HG02798 (cell line): ENCODE measurements at regions not wholly inside any gene's neighbourhood (a gene's known extent, or its start where the extent isn't known, plus 50 kb on each side); places are given as distances from the start of the nearest gene placed in this dataset.
"Not testable (repeated sequence)": the region's sequence is repeated elsewhere in the genome, so short reads cannot be mapped to it uniquely, and the experiment has no call there.

Source experiments
- ATAC-seq: cut with Tn5 transposase; IDR thresholded peaks from one replicate; pipeline ENCODE4 v1.9.1; 2021; ENCODE audit warnings: mild to moderate bottlenecking; ENCODE audit not compliant: unreplicated experiment, poor library complexity

DNA sequence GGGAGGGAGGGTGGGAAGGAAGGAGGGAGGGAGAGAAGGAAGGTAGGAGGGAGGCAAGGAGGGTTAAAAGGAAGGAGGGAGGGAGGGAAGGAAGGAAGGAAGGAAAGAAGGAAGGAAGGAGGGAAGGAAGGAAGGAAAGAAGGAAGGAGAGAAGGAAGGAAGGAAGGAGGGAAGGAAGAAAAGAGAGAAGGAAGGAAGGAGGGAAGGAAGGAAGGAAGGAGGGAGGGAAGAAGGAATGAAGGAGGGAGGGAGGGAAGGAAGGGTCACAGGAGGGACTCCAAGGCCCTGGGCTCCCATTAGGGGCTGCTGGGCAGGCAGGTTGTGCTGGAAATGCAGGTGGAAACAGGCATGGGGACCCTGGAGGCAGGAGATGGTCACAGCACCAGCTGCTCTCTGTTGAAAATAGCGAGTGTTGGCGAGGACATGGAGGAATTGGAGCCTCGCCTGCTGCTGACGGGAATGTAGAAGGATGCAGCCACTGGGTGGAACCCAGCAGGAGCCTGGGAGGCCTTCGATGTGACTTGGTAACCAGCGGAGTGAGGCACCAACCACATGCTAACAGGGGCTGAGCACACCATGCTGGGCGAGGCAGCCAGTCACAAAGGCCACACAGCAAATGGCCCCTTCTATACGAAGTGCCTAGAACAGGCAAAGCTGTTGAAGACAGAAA is 217.3 kb upstream of the SGCG start:
- ATAC-seq: not testable (repeated sequence)

DNA sequence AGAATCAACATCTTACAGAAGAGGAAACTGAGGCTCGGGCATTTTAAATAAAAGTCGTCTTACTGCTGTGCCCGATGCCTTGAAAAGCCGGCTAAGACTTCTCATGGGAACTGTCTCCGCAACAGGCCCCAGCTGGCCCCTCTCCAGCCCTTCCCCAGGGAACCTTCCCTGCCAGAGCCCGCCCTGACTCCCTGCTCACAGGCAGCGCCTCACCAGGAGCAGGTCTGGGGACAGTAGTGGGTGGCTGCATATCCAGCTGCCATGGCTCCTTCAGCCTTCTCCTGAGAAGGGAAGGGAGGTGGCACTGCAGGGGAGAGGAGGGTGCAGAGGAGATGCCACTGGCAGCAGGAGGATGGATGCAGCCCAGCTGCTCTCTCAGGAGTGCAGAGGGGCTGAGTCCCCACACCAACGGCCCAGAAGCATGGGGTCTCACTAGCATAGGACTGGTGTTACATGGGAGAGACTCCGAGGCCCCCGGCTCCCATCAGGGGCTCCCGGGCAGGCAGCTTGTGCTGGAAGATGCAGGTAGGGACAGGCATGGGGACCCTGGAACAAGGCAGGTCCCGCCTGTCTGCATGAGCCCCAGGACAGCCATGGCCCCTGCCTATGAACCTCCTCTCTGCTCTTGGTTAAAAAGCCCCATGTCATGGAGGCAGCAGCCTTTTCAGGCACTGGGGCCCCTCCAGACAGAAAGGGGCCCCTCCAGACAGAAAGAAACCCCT is 216.4 kb upstream of the SGCG start:
- no peak for ATAC-seq

- not testable (repeated sequence) for ATAC-seq
These were observed 215.5 kb upstream of the SGCG start for GRCh38 chr13:22965011-22965857.

- not testable (repeated sequence) for ATAC-seq
These were observed 214.9 kb upstream of the SGCG start for GRCh38 chr13:22965858-22966239.

DNA sequence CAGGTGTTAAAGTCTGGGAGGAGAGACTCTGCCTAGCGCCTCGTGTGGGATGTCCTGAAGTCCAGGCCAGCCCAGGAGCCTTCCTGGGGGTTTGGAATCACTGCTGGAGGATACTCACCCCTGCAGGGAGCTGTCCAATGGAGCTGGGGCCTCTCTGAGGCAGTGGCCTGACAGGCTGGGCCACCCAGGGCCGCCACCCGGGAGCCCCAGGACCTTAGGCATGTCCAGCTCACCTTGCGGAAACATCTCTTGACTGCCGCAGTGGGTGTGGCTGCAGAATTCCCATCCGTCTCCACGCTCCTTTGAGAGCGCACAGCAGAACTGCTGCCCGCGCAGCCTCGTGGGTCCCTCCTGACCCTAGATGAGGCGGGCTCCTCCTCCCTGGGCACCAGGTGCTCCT is 214.0 kb upstream of the SGCG start:
- ATAC-seq: not testable (repeated sequence)

DNA sequence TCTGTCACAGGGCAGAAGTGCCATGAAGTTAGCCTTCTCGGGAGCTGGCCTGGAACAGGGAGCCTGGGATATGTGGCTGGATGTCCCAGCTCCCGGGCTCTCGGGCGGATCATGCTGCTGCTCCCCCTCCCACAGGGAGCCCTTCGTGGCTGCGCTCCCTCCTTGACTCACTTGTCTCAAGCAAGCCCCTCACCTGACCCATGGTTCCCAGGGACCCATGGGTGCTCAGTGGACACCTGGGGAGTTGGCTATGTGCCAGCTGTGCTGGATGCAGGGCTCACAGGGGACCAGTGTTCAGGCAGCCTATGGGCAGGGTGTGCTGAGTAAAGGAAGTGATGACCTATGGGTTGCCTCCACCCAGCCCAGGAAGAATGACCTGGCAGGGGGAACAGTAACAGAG is 213.1 kb upstream of the SGCG start:
- no peak for ATAC-seq

GRCh38 chr13:22979952-22980351 is 200.8 kb upstream of the SGCG start:
- no peak for ATAC-seq

DNA sequence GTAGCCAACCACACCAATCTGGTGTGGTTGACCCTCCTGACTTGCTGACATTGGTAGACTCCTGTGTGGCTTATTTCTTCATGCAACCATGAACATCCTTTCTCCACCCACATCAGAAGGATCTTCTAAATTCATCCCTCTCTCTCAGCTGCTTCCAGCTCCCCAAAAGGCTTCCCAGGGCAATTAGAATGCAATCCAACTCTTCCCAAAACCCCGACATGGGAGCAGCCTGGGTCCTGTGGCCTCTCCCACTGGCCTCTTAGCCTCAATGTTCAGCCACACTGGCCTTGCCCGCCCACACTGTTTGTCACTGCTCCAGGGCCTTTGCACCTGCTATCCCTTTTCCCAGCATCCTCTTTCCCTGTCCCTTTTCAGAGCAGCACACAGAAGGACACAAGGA is 199.8 kb upstream of the SGCG start:
- ATAC-seq: no peak

DNA sequence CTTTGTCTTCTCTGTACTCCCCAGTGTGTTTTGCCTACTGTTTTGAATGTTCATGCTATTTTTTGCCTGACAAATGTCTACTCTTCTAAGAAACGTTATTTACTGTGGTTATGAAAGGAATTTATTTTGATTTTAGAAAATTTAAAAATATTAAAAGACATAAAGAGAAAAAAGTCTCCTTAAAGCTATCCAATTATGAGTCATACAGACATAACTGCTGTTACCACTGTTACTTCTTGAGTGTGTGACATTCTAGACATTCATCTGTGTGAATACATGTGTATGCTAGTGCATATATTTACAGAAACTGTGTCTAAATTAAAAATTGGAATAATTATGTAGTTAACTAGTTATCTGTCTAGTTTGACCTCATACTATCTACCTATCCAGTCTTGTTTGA is 187.6 kb upstream of the SGCG start:
- no peak for ATAC-seq

GRCh38 chr13:23003446-23003845 is 177.3 kb upstream of the SGCG start:
- no peak for ATAC-seq

DNA sequence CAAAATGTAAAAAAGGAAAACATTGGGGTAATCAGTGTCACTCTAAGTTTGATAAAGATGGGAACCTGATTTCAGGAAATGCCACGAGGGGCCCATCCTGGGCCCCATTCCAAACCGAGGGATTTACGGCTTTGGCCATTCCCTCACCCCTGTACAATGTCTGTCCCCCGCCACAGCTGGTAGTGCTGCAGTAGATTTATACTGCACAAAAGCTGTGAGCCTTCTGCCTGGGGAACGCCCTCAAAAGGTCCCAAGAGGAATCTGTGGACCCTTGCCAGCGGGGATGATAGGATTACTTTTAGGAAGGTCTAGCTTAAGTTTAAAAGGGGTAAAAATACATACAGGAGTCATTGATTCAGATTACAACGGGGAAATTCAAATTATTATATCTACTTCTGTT is 173.4 kb upstream of the SGCG start:
- no peak for ATAC-seq

DNA sequence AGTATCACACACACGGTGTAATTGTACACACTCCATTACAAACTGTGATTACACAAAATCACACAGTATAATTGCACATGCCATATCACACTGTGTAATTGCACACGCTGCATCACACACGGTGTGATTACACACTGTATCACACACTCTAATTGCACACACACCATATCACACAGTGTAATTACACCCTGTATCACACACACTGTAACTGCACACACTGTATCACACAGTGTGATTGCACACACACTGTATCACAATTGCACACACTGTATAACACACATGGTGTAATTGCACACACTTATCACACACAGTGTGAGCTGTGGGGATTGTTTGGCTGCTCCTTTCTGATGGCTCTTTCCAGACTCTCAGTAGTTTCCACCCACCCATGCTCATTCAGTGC is 162.6 kb upstream of the SGCG start:
- no peak for ATAC-seq

- peak; percentile 85 for ATAC-seq
These were observed 160.4 kb upstream of the SGCG start for GRCh38 chr13:23020246-23020843.

DNA sequence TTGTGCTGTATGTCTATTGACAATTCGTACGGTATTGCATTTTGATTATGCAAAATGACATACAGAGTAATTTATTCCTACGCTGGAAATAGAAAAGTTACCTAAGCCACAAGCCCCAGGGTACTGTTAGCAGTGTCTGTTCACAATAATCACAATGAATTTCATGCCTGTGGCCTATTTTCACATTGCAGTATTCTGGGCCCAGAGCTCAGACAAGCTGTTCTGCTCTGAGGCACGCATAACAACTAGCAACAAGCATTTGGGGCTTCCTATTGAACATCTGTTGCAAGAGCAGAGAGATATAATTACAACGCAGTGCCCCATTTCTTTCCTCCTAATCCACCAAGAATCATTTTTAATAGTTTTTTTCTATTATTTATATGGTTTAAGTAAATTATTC is 158.9 kb upstream of the SGCG start:
- no peak for ATAC-seq

DNA sequence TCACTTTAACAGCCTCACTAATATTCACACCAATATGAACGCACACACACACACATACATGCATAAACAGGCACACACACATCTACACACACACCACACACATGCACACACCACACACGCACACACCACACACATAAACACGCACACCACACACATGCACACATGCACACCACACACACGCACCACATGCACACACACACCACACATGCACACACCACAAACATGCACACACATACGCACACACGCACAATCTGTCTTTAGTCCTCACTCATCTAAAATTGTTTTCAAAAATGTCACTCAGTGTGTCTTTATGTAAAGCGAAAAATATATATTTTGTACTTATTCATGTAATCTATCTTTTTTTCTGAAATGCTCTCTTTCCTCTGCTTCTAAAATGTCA is 158.1 kb upstream of the SGCG start:
- no peak for ATAC-seq

DNA sequence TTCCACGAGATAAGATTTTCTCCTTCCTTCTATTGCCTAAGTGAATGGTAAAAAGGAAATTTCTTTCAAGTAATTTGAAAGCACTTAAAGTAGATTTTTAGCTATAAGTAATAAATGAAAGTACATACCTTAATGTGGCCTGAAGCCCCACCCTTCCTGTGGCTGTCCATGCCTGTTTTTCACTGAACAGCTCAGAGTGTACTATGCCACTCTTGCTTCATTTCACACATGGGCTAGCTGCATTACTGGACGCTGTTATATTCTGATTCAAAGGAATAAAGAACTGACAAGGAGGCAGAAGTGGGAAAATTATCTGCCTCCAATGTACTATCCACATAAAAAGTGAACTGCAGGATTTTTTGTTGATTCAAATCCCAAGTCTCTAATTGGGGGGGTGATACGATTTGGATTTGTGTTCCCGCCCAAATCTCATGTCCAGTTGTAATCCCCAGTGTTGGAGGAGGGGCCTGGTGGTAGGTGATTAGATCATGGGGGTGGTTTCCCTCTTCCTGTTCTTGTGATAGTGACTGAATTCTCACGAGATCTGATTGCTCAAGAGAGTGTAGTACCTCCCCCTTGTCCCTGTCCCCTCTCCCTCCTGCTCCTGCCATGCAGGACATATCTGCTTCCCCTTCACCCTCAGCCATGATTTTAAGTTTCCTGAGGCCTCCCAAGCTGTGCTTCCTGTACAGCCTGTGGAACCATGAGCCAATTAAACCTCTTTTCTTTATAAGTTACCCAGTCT is 154.7 kb upstream of the SGCG start:
- no peak for ATAC-seq

DNA sequence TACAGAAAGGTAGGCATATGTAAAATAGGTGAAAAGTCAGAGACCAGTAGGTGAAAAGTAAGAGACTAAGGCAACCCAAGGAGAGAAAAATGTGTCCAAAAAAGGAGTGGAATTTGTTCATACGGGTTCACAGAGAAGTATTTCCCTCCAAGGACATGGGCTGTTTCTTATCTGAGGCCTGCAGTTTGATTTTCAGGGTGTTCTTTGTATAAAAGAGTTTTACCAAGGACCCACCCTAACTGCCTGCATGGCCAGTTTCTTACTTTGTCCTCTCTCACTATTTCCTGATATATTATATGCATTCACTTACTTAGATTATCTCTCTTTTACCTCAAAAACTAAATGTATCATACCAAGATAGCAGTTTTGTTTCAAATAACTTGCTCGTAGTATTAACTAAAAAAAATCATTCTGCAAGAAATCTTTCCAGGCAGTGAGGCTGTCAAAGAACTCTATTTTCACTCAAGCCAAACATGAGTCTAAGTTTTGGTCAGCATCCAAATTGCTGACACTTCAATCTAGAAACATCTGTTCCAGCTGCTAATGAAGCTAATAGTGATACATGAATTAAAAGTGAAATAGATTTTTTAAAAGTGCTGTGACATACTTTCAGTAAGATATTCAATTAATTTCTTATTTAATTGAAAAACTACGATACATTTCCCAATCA is 141.4 kb upstream of the SGCG start:
- ATAC-seq: no peak

DNA sequence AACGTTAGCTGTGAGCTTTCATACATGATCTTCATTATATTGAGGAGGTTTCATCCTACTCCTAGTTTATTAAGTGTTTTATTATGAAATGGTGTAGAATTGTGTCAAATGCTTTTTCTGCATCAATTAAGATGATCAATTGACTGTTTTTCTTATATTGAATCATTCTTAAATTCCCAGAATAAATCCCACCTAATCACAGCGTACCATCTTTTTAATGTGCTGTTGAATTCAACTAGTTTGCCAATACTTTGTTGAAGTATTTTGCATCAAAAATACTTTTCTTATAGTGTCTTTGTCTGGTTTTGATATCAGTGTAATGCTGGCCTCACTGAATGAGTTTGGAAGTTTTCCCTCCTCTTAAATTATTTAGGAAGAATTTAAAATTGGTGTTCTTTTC is 138.6 kb upstream of the SGCG start:
- ATAC-seq: no peak

DNA sequence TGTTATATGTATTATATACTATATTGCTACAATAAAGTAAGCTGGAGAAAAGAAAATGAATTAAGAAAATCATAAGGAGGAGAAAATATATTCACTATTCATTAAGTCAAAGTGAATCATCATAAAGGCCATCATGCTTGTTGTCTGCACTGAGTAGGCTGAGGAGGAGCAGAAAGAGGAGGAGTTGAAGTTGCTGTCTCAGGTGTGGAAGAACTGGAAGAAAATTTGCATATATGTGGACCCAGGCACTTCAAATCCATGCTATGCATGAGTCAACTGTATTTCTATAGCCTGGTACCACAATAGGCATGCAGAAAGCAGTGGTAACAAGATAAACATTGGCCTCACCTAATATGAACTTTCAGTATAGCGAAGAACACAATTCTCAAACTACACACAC is 135.9 kb upstream of the SGCG start:
- ATAC-seq: no peak

- no peak for ATAC-seq
These were observed 130.7 kb upstream of the SGCG start for GRCh38 chr13:23050126-23050525.
